ENCODE measurements at regions not wholly inside any gene's neighbourhood (a gene's known extent, or its start where the extent isn't known, plus 50 kb on each side); places are given as distances from the start of the nearest gene placed in this dataset.

DNA sequence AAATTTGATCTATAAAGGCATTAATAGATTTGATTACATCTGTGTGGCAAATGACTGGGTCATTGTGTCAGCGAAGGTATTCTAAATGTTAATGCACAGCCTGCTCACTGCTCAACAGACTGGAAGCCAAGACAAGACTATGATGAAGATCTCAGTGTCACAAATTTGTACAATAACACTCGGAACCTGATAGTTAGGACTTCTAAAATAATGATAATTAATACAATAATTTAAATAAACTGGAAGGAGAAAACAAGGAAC is 217.4 kb downstream of the CENPC start:
- TF ChIP-seq, protein P1, sequence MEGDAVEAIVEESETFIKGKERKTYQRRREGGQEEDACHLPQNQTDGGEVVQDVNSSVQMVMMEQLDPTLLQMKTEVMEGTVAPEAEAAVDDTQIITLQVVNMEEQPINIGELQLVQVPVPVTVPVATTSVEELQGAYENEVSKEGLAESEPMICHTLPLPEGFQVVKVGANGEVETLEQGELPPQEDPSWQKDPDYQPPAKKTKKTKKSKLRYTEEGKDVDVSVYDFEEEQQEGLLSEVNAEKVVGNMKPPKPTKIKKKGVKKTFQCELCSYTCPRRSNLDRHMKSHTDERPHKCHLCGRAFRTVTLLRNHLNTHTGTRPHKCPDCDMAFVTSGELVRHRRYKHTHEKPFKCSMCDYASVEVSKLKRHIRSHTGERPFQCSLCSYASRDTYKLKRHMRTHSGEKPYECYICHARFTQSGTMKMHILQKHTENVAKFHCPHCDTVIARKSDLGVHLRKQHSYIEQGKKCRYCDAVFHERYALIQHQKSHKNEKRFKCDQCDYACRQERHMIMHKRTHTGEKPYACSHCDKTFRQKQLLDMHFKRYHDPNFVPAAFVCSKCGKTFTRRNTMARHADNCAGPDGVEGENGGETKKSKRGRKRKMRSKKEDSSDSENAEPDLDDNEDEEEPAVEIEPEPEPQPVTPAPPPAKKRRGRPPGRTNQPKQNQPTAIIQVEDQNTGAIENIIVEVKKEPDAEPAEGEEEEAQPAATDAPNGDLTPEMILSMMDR (IDR thresholded peaks at IDR 0.05): no peak
- TF ChIP-seq GABPA (IDR thresholded peaks at IDR 0.05; ENCODE audit: low read depth) (no peak), POLR2AphosphoS5 (IDR thresholded peaks at IDR 0.05; ENCODE audit: low read depth, low read length) (no peak), RCOR1 (IDR thresholded peaks at IDR 0.05; ENCODE audit: low read length) (no peak), MEF2A (IDR thresholded peaks at IDR 0.05; ENCODE audit: borderline replicate concordance, low read depth) (no peak), CHD2 (IDR thresholded peaks at IDR 0.05; ENCODE audit: low read length, partially characterized antibody) (no peak), RFX5 (IDR thresholded peaks at IDR 0.05; ENCODE audit: low read length) (no peak), EP300 (IDR thresholded peaks at IDR 0.05; ENCODE audit: borderline replicate concordance in 1 of 2, low read depth in 1 of 2, low read length in 1 of 2) (no peak), SMC3 (IDR thresholded peaks at IDR 0.05; ENCODE audit: low read depth, low read length) (no peak), NFIC (IDR thresholded peaks at IDR 0.05; ENCODE audit: borderline replicate concordance) (no peak), MXI1 (IDR thresholded peaks at IDR 0.05; ENCODE audit: low read depth, low read length) (no peak)
- TF ChIP-seq, protein P2, sequence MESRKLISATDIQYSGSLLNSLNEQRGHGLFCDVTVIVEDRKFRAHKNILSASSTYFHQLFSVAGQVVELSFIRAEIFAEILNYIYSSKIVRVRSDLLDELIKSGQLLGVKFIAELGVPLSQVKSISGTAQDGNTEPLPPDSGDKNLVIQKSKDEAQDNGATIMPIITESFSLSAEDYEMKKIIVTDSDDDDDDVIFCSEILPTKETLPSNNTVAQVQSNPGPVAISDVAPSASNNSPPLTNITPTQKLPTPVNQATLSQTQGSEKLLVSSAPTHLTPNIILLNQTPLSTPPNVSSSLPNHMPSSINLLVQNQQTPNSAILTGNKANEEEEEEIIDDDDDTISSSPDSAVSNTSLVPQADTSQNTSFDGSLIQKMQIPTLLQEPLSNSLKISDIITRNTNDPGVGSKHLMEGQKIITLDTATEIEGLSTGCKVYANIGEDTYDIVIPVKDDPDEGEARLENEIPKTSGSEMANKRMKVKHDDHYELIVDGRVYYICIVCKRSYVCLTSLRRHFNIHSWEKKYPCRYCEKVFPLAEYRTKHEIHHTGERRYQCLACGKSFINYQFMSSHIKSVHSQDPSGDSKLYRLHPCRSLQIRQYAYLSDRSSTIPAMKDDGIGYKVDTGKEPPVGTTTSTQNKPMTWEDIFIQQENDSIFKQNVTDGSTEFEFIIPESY (IDR thresholded peaks at IDR 0.05; ENCODE audit: borderline replicate concordance, low read depth): no peak

Data from SK-N-SH (cell line).